DND-41 (cell line): ENCODE measurements at regions not wholly inside any gene's neighbourhood (a gene's known extent, or its start where the extent isn't known, plus 50 kb on each side); places are given as distances from the start of the nearest gene placed in this dataset.

Source experiments
- EZH2 ChIP-seq: IDR thresholded peaks from 3 replicates; pipeline ENCODE4 v1.6.1; 2012; ENCODE audit warnings: borderline replicate concordance, low read depth, mild to moderate bottlenecking, moderate library complexity, low read length, inconsistent platforms; ENCODE audit not compliant: severe bottlenecking
- TF ChIP-seq, protein P1 (sequence below): IDR thresholded peaks from 2 replicates; pipeline ENCODE4 v1.5.1; 2012; ENCODE audit warnings: borderline replicate concordance, low read length, moderate library complexity, mild to moderate bottlenecking; ENCODE audit not compliant: poor library complexity, severe bottlenecking; ENCODE audit errors: extremely low read depth

DNA sequence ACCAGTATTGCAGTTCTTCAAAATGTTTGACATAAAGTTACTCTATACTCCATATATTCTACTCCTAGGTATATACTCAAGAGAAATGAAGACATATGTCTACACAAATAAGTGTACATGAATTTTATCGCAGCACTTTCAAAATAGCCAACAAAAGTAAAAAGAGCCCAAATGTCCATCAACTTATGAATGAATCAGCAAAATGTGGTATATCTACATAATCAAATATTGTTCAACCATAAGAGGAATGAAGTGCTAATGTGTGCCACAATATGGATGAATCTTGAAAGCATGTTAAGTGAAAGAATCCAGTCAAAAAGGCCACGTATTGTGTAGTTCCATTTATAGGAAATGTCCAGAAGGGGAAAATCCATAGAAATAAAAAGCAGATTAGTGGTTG, 98.6 kb upstream of the F3 start:
- TF ChIP-seq, protein P1, sequence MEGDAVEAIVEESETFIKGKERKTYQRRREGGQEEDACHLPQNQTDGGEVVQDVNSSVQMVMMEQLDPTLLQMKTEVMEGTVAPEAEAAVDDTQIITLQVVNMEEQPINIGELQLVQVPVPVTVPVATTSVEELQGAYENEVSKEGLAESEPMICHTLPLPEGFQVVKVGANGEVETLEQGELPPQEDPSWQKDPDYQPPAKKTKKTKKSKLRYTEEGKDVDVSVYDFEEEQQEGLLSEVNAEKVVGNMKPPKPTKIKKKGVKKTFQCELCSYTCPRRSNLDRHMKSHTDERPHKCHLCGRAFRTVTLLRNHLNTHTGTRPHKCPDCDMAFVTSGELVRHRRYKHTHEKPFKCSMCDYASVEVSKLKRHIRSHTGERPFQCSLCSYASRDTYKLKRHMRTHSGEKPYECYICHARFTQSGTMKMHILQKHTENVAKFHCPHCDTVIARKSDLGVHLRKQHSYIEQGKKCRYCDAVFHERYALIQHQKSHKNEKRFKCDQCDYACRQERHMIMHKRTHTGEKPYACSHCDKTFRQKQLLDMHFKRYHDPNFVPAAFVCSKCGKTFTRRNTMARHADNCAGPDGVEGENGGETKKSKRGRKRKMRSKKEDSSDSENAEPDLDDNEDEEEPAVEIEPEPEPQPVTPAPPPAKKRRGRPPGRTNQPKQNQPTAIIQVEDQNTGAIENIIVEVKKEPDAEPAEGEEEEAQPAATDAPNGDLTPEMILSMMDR = no peak
- TF ChIP-seq EZH2 = no peak
